ENCODE measurements at regions not wholly inside any gene's neighbourhood (a gene's known extent, or its start where the extent isn't known, plus 50 kb on each side); places are given as distances from the start of the nearest gene placed in this dataset.

- H3K27ac ChIP-seq: no peak overlapping the region
- H3K4me3 ChIP-seq: no peak overlapping the region
- WGBS (ENCODE audit: low lambda C conversion rate, missing lambda C conversion rate): 87% methylated on average over 1 of the region's 1 CpG
- no peaks in the 10 kb centered on the region for H3K27me3 ChIP-seq
- H3K4me1 ChIP-seq (ENCODE audit: insufficient read depth): no peaks in the 10 kb centered on the region
- no peaks in the 10 kb centered on the region for H3K36me3 ChIP-seq (replicated peaks; ENCODE audit: insufficient read depth, low read depth)
- no peaks in the 10 kb centered on the region for H3K9me2 ChIP-seq (replicated peaks; ENCODE audit: insufficient read depth)
- TF ChIP-seq CTCF (IDR thresholded peaks at IDR 0.05; ENCODE audit: poor library complexity) (no peak), EZH2 (IDR thresholded peaks at IDR 0.05; ENCODE audit: borderline replicate concordance) (no peak), EZH2phosphoT487 (IDR thresholded peaks at IDR 0.05; ENCODE audit: low read depth, severe bottlenecking, unreplicated experiment) (no peak)
- no peak overlapping the region for H3K4me2 ChIP-seq
- H2AFZ ChIP-seq: no peak overlapping the region
- no peaks in the 10 kb centered on the region for H4K20me1 ChIP-seq (ENCODE audit: insufficient read depth, poor library complexity, severe bottlenecking)
- H3K79me2 ChIP-seq: no peaks in the 10 kb centered on the region
- no peak for DNase-seq (ENCODE audit: low spot score)
- no peaks in the 10 kb centered on the region for H3K9me3 ChIP-seq (ENCODE audit: low read depth)
These were observed 1052.6 kb downstream of the ADGRL3 start for GRCh38 chr4:62252728-62253127.

- no peaks in the 10 kb centered on the region for H3K79me2 ChIP-seq
- H3K4me2 ChIP-seq: no peak overlapping the region
- H3K4me3 ChIP-seq: no peak overlapping the region
- no peak overlapping the region for H3K27ac ChIP-seq
- no peaks in the 10 kb centered on the region for H3K9me3 ChIP-seq (ENCODE audit: low read depth)
- TF ChIP-seq EZH2 (IDR thresholded peaks at IDR 0.05; ENCODE audit: borderline replicate concordance) (no peak), EZH2phosphoT487 (IDR thresholded peaks at IDR 0.05; ENCODE audit: low read depth, severe bottlenecking, unreplicated experiment) (no peak), CTCF (IDR thresholded peaks at IDR 0.05; ENCODE audit: poor library complexity) (no peak)
- no peak overlapping the region for H2AFZ ChIP-seq
- H3K27me3 ChIP-seq: no peaks in the 10 kb centered on the region
- 90% methylated on average over 5 of the region's 5 CpGs for WGBS (ENCODE audit: low lambda C conversion rate, missing lambda C conversion rate)
- no peaks in the 10 kb centered on the region for H3K9me2 ChIP-seq (replicated peaks; ENCODE audit: insufficient read depth)
- no peaks in the 10 kb centered on the region for H3K4me1 ChIP-seq (ENCODE audit: insufficient read depth)
- H4K20me1 ChIP-seq (ENCODE audit: insufficient read depth, poor library complexity, severe bottlenecking): no peaks in the 10 kb centered on the region
- no peak for DNase-seq (ENCODE audit: low spot score)
- H3K36me3 ChIP-seq (replicated peaks; ENCODE audit: insufficient read depth, low read depth): no peaks in the 10 kb centered on the region
These were observed 1050.0 kb downstream of the ADGRL3 start for GRCh38 chr4:62250100-62250499.

GRCh38 chr4:62243895-62244294 lies 1043.8 kb downstream of the ADGRL3 start:
- Histone ChIP-seq H3K4me3 (no peak overlapping the region), H3K9me3 (ENCODE audit: low read depth) (no peaks in the 10 kb centered on the region), H4K20me1 (ENCODE audit: insufficient read depth, poor library complexity, severe bottlenecking) (no peaks in the 10 kb centered on the region), H3K27ac (no peak overlapping the region), H3K4me1 (ENCODE audit: insufficient read depth) (no peaks in the 10 kb centered on the region), H3K4me2 (no peak overlapping the region), H3K79me2 (no peaks in the 10 kb centered on the region), H3K36me3 (replicated peaks; ENCODE audit: insufficient read depth, low read depth) (no peaks in the 10 kb centered on the region), H3K9me2 (replicated peaks; ENCODE audit: insufficient read depth) (no peaks in the 10 kb centered on the region), H3K27me3 (no peaks in the 10 kb centered on the region), H2AFZ (no peak overlapping the region)
- no peak for TF ChIP-seq CTCF (IDR thresholded peaks at IDR 0.05; ENCODE audit: poor library complexity)
- no peak for TF ChIP-seq EZH2phosphoT487 (IDR thresholded peaks at IDR 0.05; ENCODE audit: low read depth, severe bottlenecking, unreplicated experiment)
- TF ChIP-seq EZH2 (IDR thresholded peaks at IDR 0.05; ENCODE audit: borderline replicate concordance): no peak
- DNase-seq (ENCODE audit: low spot score): no peak
- WGBS (ENCODE audit: low lambda C conversion rate, missing lambda C conversion rate): 80% methylated on average over 1 of the region's 1 CpG

GRCh38 chr4:62235911-62236310 lies 1035.8 kb downstream of the ADGRL3 start:
- 70% methylated on average over 4 of the region's 4 CpGs for WGBS (ENCODE audit: low lambda C conversion rate, missing lambda C conversion rate)

More at GRCh38 chr4:62235911-62236310, 1035.8 kb downstream of the ADGRL3 start:
- no peaks in the 10 kb centered on the region for H4K20me1 ChIP-seq (ENCODE audit: insufficient read depth, poor library complexity, severe bottlenecking)
- H3K4me1 ChIP-seq (ENCODE audit: insufficient read depth): no peaks in the 10 kb centered on the region
- H3K9me2 ChIP-seq (replicated peaks; ENCODE audit: insufficient read depth): no peaks in the 10 kb centered on the region
- no peak overlapping the region for H3K4me2 ChIP-seq
- no peaks in the 10 kb centered on the region for H3K9me3 ChIP-seq (ENCODE audit: low read depth)
- H3K36me3 ChIP-seq (replicated peaks; ENCODE audit: insufficient read depth, low read depth): no peaks in the 10 kb centered on the region
- TF ChIP-seq EZH2 (IDR thresholded peaks at IDR 0.05; ENCODE audit: borderline replicate concordance) (no peak), EZH2phosphoT487 (IDR thresholded peaks at IDR 0.05; ENCODE audit: low read depth, severe bottlenecking, unreplicated experiment) (no peak), CTCF (IDR thresholded peaks at IDR 0.05; ENCODE audit: poor library complexity) (no peak)
- H3K27ac ChIP-seq: no peak overlapping the region
- no peak overlapping the region for H2AFZ ChIP-seq
- H3K79me2 ChIP-seq: no peaks in the 10 kb centered on the region
- no peak overlapping the region for H3K4me3 ChIP-seq
- H3K27me3 ChIP-seq: no peaks in the 10 kb centered on the region
- DNase-seq (ENCODE audit: low spot score): no peak
